T-helper 1 cell treated with Interleukin-12 subunit alpha and Interleukin-12 subunit beta and Interleukin-4 antibody, amounts not matched to agents 30 μg/mL and 1 μg/mL, for 36 hours (primary cell): ENCODE measurements at regions not wholly inside any gene's neighbourhood (a gene's known extent, or its start where the extent isn't known, plus 50 kb on each side); places are given as distances from the start of the nearest gene placed in this dataset.

ENCODE experiments used
- H3K27ac Mint-ChIP-seq: one replicate; pipeline ENCODE4 v1.8.0; 2021; ENCODE audit warnings: mild to moderate bottlenecking, mixed read lengths
- H3K27me3 Mint-ChIP-seq: one replicate; pipeline ENCODE4 v1.8.0; 2021; ENCODE audit warnings: low read depth, mixed read lengths
- H3K36me3 Mint-ChIP-seq: one replicate; pipeline ENCODE4 v1.8.0; 2021; ENCODE audit warnings: low read depth, mixed read lengths
- H3K4me1 Mint-ChIP-seq: one replicate; pipeline ENCODE4 v1.8.0; 2021; ENCODE audit warnings: low read depth, mixed read lengths
- H3K4me3 Mint-ChIP-seq: one replicate; pipeline ENCODE4 v1.8.0; 2021; ENCODE audit warnings: mild to moderate bottlenecking, moderate library complexity, mixed read lengths
- H3K9me3 Mint-ChIP-seq: one replicate; pipeline ENCODE4 v1.8.0; 2021; ENCODE audit warnings: mixed read lengths

DNA sequence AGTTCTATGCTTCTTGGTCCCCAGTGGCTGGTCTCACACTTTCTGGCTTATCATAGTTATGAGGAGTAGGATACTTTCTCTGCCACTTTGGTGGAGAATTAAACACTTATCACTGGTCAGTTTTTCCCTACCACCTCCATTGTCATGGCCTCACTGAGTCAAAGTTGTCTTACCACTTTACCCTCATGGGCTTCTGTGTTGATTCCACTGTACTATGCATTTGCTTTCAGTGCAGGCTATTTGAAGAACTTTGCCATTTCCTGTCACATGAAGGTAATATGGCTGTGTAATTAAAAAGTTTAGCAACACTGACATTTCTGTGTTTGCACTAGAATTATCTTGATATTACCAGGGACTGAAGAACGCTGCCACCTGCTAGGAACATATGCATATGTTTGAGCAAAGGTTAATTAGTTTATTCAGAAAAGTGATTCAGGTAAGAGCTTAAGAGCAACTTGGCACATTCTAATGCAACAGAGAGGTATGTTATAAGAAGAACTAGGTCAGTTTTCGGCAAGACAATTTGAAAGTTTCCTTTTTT is 377.3 kb downstream of the PDCD6IP start:
- Mint-ChIP-seq H3K27me3 (no peaks in the 10 kb centered on the region), H3K36me3 (no peaks in the 10 kb centered on the region), H3K4me3 (no peak overlapping the region), H3K4me1 (no peaks in the 10 kb centered on the region), H3K27ac (no peak overlapping the region), H3K9me3 (no peaks in the 10 kb centered on the region)

DNA sequence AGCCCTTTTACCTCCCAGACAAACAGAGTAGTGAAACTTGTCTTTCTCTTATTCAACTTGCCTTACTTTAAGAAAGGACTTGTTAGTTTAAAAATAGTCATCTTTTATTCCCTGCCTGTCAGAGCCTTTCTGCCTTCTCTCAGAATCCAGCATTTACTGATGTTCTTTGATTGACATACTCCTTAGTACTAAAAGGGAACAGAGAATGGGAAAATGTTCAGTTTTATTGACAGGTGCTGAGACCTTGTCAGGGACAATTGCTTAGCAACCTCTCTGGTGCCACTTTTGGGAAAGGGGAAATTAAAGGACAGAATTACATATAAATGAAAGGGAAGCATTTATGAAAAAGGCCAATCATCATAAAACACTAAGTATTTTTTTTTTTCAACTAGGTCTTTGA is 378.3 kb downstream of the PDCD6IP start:
- Mint-ChIP-seq H3K4me1 (no peaks in the 10 kb centered on the region), H3K27me3 (no peaks in the 10 kb centered on the region), H3K9me3 (no peaks in the 10 kb centered on the region), H3K4me3 (no peak overlapping the region), H3K27ac (no peak overlapping the region), H3K36me3 (no peaks in the 10 kb centered on the region)

DNA sequence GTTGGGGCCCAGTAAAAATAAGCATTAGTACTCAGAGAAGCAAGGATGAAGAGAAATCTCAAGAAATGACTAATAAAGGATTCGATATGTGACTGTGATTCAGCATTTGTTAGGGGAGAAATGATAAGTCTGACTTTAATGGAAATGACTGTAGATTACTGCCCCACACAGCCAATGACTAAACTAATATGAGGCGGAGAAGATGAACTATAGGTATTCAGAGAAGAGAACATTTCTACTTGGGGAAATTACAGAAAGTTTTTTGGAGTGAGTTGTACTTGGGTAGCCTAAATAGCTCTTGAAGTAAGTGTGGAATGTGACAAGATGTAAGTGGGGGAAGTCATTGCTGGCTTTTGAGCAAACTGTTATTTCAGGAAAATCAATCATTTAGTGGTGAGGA is 380.0 kb downstream of the PDCD6IP start:
- no peak overlapping the region for H3K27ac Mint-ChIP-seq
- H3K27me3 Mint-ChIP-seq, result no peaks in the 10 kb centered on the region
- H3K4me3 Mint-ChIP-seq, result no peak overlapping the region
- H3K9me3 Mint-ChIP-seq, result no peaks in the 10 kb centered on the region
- H3K4me1 Mint-ChIP-seq, result no peaks in the 10 kb centered on the region
- no peaks in the 10 kb centered on the region for H3K36me3 Mint-ChIP-seq

DNA sequence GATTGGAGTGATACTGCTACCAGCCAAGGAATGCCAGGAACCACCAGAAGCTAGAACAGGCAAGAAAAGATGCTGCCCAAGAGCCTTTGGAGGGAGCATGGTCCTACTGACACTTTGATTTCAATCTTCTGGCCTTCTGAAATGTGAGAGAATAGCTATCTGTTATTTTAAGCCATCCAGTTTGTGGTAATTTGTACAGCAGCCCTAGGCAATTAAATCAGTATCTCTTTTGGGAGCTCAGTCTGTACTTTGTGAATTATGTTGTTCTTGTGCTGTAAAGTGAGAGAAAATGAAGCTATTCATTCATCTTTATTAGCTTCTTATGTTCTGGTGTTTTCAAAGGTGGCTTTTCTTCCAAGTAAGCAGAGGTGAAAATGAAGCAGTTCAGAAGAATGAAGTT is 381.3 kb downstream of the PDCD6IP start:
- Mint-ChIP-seq H3K4me1 (no peaks in the 10 kb centered on the region), H3K27ac (no peak overlapping the region), H3K27me3 (peaks cover 3% of the 10 kb centered on the region), H3K4me3 (no peak overlapping the region), H3K9me3 (no peaks in the 10 kb centered on the region), H3K36me3 (no peaks in the 10 kb centered on the region)

DNA sequence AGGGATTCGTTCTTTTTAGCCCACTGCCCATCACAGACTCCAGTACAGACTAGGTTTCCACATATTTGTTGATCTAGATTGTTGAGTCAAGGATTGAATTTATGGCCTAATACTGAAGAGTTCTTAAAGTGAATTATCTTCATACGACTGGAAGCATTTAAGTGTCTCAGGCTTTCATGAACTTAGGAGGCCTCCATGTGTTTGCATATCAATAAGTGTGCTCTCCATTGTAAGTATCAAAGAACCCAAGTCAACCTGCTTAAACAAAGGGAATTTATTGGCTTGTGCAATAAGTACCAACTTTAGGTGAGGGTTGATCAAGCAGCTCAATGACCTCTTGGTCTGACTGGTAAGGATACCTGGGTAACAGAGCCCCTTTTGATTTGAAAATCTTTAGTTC is 382.1 kb downstream of the PDCD6IP start:
- Mint-ChIP-seq H3K4me3 (no peak overlapping the region), H3K27ac (no peak overlapping the region), H3K36me3 (no peaks in the 10 kb centered on the region), H3K4me1 (no peaks in the 10 kb centered on the region), H3K27me3 (peaks cover 3% of the 10 kb centered on the region), H3K9me3 (no peaks in the 10 kb centered on the region)

DNA sequence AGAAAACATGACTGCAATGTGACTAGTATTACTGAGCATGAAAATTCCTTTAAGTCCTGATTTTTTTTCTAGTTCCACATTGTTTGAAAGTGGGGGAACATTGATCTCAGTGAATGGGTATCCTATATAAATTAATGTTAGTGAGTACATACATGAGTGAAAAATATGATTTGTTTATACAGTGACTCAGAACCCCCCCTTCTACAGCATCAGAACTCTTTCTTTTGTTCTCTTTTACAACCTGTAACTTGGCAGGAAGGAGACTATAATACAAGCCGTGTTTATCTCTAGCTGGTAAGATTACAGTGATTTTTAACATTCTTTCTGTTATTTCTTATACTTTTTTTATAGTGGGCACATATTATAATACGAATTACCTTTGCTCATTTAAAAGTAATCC is 384.7 kb downstream of the PDCD6IP start:
- no peak overlapping the region for H3K4me3 Mint-ChIP-seq
- no peak overlapping the region for H3K27ac Mint-ChIP-seq
- H3K9me3 Mint-ChIP-seq, result no peaks in the 10 kb centered on the region
- no peaks in the 10 kb centered on the region for H3K36me3 Mint-ChIP-seq
- H3K4me1 Mint-ChIP-seq, result no peaks in the 10 kb centered on the region
- H3K27me3 Mint-ChIP-seq, result peaks cover 3% of the 10 kb centered on the region

DNA sequence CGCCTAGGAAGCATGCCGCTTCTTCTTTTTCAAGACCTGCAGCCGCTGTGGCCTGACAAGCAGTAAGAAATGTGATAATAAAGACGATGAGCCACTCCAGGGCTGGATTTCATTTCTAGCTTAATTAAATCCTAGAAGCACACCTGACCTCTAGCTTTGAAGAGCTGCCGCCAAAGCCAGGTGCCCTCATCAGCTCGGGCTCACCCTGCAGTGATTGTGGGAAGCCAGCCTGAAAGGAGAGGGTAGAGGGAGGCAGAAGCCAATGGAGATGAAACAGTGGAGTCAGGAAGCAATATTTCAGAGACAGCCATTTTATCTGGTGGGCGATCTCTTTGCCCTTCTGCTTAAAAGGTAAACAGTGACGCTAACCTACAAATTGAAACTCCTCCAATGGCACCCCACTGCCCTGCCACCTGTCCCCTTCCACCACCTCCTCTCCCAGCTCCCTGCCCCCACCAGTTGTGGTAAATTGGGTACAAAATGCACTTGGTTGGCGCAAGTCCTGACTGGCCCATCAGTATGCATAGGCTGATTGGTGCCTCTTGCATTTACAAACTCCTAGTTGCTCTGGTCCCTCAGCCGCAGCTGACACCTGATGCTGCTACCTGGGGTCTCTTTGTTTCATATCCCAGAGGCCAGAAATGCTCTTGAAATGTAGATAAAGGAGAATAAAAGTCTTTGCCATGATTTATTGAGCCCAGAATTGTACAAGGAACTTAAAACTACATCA is 385.3 kb downstream of the PDCD6IP start:
- H3K27ac Mint-ChIP-seq, result no peak overlapping the region
- no peaks in the 10 kb centered on the region for H3K9me3 Mint-ChIP-seq
- peaks cover 3% of the 10 kb centered on the region for H3K27me3 Mint-ChIP-seq
- no peaks in the 10 kb centered on the region for H3K4me1 Mint-ChIP-seq
- no peaks in the 10 kb centered on the region for H3K36me3 Mint-ChIP-seq
- no peak overlapping the region for H3K4me3 Mint-ChIP-seq

DNA sequence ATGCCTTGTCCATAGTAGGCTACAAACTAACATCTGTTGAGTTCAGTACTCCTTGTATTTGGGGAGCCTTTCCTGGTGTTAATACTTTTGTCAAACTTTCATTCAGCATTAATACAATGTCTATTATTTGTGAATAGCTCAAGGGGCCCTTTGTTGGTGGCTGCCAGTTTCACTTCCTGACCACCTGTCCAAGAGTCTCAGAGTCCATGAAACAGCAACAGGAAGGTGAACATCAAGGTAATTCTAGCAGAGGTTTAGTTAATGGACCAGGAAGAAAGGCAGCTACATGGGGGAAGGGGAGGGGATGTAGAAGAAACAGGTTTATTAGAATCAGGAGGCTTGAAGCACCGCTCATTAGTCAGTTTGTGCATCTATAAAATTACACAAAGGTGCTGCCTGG is 386.9 kb downstream of the PDCD6IP start:
- H3K9me3 Mint-ChIP-seq, result no peaks in the 10 kb centered on the region
- no peak overlapping the region for H3K4me3 Mint-ChIP-seq
- H3K4me1 Mint-ChIP-seq, result no peaks in the 10 kb centered on the region
- peaks cover 3% of the 10 kb centered on the region for H3K27me3 Mint-ChIP-seq
- no peaks in the 10 kb centered on the region for H3K36me3 Mint-ChIP-seq
- no peak overlapping the region for H3K27ac Mint-ChIP-seq

DNA sequence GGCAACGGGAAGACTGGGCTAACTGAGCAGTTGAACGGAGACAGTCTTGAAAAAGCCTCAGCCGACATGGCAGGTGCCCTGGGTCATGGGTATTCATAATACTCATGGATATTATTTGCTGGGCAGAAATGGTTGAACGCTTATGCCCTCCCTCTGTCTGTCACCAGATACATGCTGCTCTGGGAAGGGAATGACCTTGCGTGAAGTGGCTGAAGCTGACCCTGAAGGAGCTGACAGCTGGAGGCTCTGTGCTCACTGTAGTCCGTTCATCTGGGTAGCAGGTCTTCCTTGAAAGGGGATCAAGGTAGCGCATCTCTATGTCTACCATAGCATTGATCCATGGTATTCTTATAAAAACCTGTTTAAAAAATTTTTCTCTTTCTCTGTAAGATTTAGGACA is 390.7 kb downstream of the PDCD6IP start:
- Mint-ChIP-seq H3K4me3 (no peak overlapping the region), H3K27me3 (peaks cover 3% of the 10 kb centered on the region), H3K36me3 (no peaks in the 10 kb centered on the region), H3K27ac (no peak overlapping the region), H3K4me1 (no peaks in the 10 kb centered on the region), H3K9me3 (no peaks in the 10 kb centered on the region)

DNA sequence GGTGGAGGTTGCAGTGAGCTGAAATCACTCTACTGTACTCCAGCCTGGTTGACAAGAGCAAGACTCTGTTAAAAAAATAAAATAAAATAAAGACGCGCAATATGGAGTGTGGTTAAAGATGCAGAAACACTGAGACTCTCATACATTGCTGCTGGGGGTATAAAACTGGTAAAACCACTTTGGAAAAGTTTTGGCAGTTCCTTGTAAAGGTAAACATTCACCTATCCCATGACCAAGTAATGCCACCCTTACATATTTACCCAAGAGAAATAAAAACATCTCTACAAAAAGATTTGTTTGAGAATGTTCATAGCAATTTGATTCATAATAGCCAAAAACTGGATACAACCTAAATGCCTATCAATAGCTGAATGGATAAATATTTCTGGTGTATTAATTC is 398.5 kb downstream of the PDCD6IP start:
- no peak overlapping the region for H3K4me3 Mint-ChIP-seq
- peaks cover 2% of the 10 kb centered on the region for H3K4me1 Mint-ChIP-seq
- no peaks in the 10 kb centered on the region for H3K36me3 Mint-ChIP-seq
- no peaks in the 10 kb centered on the region for H3K9me3 Mint-ChIP-seq
- no peak overlapping the region for H3K27ac Mint-ChIP-seq
- H3K27me3 Mint-ChIP-seq, result no peaks in the 10 kb centered on the region

DNA sequence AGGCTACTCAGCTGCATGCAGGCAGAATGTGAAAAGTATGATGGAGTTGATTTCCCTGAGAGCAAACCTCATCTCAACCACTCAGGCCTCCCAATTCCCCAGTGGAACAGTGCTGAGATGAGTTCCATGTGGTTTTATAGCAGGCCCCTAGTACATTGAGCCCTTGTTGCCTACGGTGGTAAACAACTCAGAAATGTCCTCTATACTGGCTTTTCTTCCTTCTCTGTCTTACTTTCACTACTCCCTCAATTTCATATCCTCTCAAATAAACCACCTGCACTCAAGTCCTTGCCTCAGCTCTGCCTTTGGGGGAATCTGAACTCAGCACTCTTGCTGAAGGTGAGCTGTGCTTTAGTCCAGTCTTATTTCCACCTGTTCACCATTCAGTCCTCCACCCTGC is 399.9 kb downstream of the PDCD6IP start:
- H3K4me3 Mint-ChIP-seq, result no peak overlapping the region
- H3K36me3 Mint-ChIP-seq, result no peaks in the 10 kb centered on the region
- peaks cover 2% of the 10 kb centered on the region for H3K4me1 Mint-ChIP-seq
- H3K27ac Mint-ChIP-seq, result no peak overlapping the region
- H3K27me3 Mint-ChIP-seq, result no peaks in the 10 kb centered on the region
- H3K9me3 Mint-ChIP-seq, result no peaks in the 10 kb centered on the region

DNA sequence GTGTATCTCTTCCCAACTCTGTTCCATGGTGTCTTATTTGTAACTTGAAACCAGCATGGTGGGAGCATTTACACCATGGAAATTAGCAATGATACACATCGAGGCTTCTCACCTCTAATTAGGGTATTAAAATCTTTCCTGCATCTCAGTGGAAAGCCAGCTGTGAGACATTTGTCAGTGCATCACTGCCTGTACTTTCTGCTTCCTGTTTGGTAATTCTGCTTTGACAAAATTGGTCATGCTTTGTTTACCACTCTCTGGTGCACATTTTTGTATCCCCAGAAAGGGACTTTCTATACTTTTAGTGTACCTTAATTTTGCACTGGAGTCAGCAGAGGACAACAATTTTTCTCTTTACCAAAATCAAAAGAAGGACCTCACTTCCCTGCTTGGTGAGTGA is 402.1 kb downstream of the PDCD6IP start:
- H3K9me3 Mint-ChIP-seq, result no peaks in the 10 kb centered on the region
- no peaks in the 10 kb centered on the region for H3K27me3 Mint-ChIP-seq
- H3K36me3 Mint-ChIP-seq, result no peaks in the 10 kb centered on the region
- H3K4me3 Mint-ChIP-seq, result no peak overlapping the region
- no peak overlapping the region for H3K27ac Mint-ChIP-seq
- H3K4me1 Mint-ChIP-seq, result peaks cover 2% of the 10 kb centered on the region

DNA sequence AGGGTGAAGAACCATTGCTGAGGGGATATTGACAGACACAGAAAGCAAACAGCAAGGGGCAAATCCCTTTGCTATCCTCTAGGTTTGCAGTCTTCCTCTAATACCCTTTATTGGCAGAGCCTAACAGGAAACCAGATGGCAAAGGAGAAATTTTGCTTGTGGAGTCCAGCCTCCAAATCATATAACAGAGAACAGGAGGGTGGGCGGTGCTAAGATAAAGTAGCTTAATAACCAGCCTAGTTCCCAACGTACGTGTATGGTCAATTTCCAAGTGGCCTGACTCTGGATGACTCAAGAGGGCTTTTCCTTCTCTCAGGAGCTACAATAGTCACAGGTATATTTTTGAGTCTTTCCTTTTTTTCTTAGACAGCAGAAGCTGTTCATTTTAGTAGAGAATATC is 404.5 kb downstream of the PDCD6IP start:
- H3K27ac Mint-ChIP-seq, result no peak overlapping the region
- peaks cover 2% of the 10 kb centered on the region for H3K4me1 Mint-ChIP-seq
- H3K9me3 Mint-ChIP-seq, result no peaks in the 10 kb centered on the region
- H3K27me3 Mint-ChIP-seq, result no peaks in the 10 kb centered on the region
- H3K36me3 Mint-ChIP-seq, result no peaks in the 10 kb centered on the region
- H3K4me3 Mint-ChIP-seq, result no peak overlapping the region

DNA sequence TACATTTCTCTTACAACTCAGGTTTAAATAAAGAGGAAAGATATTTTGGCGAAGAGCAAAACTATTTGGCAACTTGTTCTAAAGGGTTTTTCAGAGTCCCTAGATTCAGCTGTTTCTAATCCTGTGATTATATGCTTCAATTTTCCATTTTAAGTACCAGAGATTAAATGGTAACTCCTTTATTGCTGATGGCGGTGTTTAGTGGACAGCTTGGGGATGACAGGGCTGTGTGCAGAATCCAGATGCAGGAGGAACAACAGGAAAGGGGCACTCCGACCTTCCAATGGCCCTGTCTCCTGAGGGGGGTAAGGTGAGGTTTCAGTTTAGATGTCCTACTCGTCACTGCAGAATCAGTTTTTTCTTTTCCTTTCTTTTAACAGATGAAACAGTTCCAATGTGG is 405.0 kb downstream of the PDCD6IP start:
- H3K36me3 Mint-ChIP-seq, result no peaks in the 10 kb centered on the region

DNA sequence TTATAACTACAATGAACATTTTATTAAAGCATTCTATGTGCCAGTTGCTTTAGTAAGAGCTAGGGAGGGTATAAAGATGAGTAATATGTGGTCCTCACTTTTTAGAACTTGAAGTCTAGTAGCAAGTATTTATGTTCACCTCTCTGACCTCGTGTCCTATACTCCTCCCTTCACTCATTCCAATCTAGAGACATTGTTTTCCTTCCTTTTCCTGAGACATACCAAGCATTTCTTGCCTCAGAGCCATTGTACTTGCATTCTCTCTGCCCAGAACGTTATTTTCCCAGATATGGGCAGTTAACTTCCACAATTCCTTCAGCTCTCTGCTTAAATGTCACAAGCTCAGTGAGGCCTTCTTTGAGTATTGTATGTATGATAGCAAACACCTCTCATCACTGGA is 408.6 kb downstream of the PDCD6IP start:
- Mint-ChIP-seq H3K4me1 (no peaks in the 10 kb centered on the region), H3K27ac (no peak overlapping the region), H3K36me3 (no peaks in the 10 kb centered on the region)

More for the DNA sequence above, 405.0 kb downstream of the PDCD6IP start:
- no peak overlapping the region for H3K27ac Mint-ChIP-seq
- no peak overlapping the region for H3K4me3 Mint-ChIP-seq
- no peaks in the 10 kb centered on the region for H3K9me3 Mint-ChIP-seq
- H3K27me3 Mint-ChIP-seq, result no peaks in the 10 kb centered on the region
- H3K4me1 Mint-ChIP-seq, result peaks cover 1% of the 10 kb centered on the region

DNA sequence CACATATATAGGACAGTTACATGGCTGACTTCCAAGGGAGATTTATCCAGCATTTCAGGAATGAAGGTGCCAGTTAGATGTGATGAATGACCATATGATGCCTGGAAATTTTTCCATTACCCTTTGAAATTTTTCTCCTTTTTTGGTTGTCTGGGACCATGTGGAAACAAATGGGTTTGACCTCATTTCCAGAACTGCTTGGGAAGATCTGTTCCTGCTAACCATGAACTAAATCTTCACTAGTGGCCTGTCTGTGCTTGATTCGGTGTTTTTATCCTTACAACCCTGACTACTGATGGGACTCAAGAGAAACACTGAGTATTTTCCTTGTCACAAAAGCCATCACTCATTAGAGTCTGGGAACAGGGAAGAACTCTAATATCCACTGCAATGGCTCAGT is 409.4 kb downstream of the PDCD6IP start:
- H3K36me3 Mint-ChIP-seq, result no peaks in the 10 kb centered on the region
- H3K27ac Mint-ChIP-seq, result no peak overlapping the region
- H3K27me3 Mint-ChIP-seq, result no peaks in the 10 kb centered on the region
- H3K4me1 Mint-ChIP-seq, result no peaks in the 10 kb centered on the region
- no peaks in the 10 kb centered on the region for H3K9me3 Mint-ChIP-seq
- no peak overlapping the region for H3K4me3 Mint-ChIP-seq

More for the DNA sequence above, 408.6 kb downstream of the PDCD6IP start:
- Mint-ChIP-seq H3K4me3 (no peak overlapping the region), H3K9me3 (no peaks in the 10 kb centered on the region), H3K27me3 (no peaks in the 10 kb centered on the region)
